Endodermal cell (in vitro differentiated cells): ENCODE measurements at regions not wholly inside any gene's neighbourhood (a gene's known extent, or its start where the extent isn't known, plus 50 kb on each side); places are given as distances from the start of the nearest gene placed in this dataset.

Experiments used
- DNase-seq: peaks from one replicate; pipeline ENCODE4 v3.0.0-alpha.2; 2017
- H3K27ac ChIP-seq: 2 replicates; pipeline ENCODE4 v1.5.1; 2013; ENCODE audit warnings: mild to moderate bottlenecking, low read depth, low read length, moderate library complexity
- H3K27me3 ChIP-seq: 2 replicates; pipeline ENCODE4 v1.6.1; 2013; ENCODE audit warnings: mild to moderate bottlenecking, low read length, moderate library complexity; ENCODE audit not compliant: insufficient read depth, control insufficient read depth, poor library complexity, severe bottlenecking
- H3K36me3 ChIP-seq: 2 replicates; pipeline ENCODE4 v1.7.0; 2013; ENCODE audit warnings: mild to moderate bottlenecking, low read length, moderate library complexity; ENCODE audit not compliant: control insufficient read depth, insufficient read depth
- H3K4me1 ChIP-seq: one replicate; pipeline ENCODE4 v1.7.0; 2013; ENCODE audit warnings: low read length; ENCODE audit not compliant: control insufficient read depth, insufficient read depth
- H3K4me3 ChIP-seq: 2 replicates; pipeline ENCODE4 v1.5.1; 2013; ENCODE audit warnings: mild to moderate bottlenecking, low read length, moderate library complexity
- H3K9ac ChIP-seq: 2 replicates; pipeline ENCODE4 v1.6.1; 2013; ENCODE audit warnings: mild to moderate bottlenecking, low read length, moderate library complexity; ENCODE audit not compliant: poor library complexity, severe bottlenecking; ENCODE audit errors: extremely low read depth
- H3K9me3 ChIP-seq: 2 replicates; pipeline ENCODE4 v1.6.1; 2013; ENCODE audit warnings: mild to moderate bottlenecking, low read length, moderate library complexity; ENCODE audit not compliant: control insufficient read depth
- H3K27ac Mint-ChIP-seq: 2 replicates; pipeline ENCODE4 v1.8.0; 2020; ENCODE audit warnings: mixed read lengths
- H3K27me3 Mint-ChIP-seq: 2 replicates; pipeline ENCODE4 v1.8.0; 2021; ENCODE audit warnings: mild to moderate bottlenecking, mixed read lengths; ENCODE audit not compliant: insufficient read depth
- H3K36me3 Mint-ChIP-seq: 2 replicates; pipeline ENCODE4 v1.8.0; 2020; ENCODE audit warnings: low read depth, mixed read lengths
- H3K4me1 Mint-ChIP-seq: 2 replicates; pipeline ENCODE4 v1.8.0; 2020; ENCODE audit warnings: mixed read lengths
- H3K4me3 Mint-ChIP-seq: 2 replicates; pipeline ENCODE4 v1.8.0; 2020; ENCODE audit warnings: mild to moderate bottlenecking, moderate library complexity, mixed read lengths
- H3K9me3 Mint-ChIP-seq: 2 replicates; pipeline ENCODE4 v1.8.0; 2020; ENCODE audit warnings: mild to moderate bottlenecking, mixed read lengths
- CTCF ChIP-seq: fragments of 200-600 bp; sonication (generic); conservative IDR thresholded peaks from 2 replicates; pipeline ENCODE4 v1.5.0; 2021; ENCODE audit warnings: antibody characterized with exemption, mild to moderate bottlenecking
- WGBS, 2 experiments: methylation state at CpG; one replicate each; pipeline versions ENCODE4 v1.1.5 to v1.1.7; 2013; ENCODE audit warnings: missing lambda C conversion rate in 2 of 2, mixed read lengths in 1 of 2; ENCODE audit not compliant: insufficient coverage in 1 of 2, insufficient read length in 1 of 2; 5-methylcytosine and 5-hydroxymethylcytosine counted together

GRCh38 chr7:3103614-3104398 is 60.1 kb upstream of the CARD11 start:
- Histone ChIP-seq H3K27ac (no peak overlapping the region), H3K4me3 (no peak overlapping the region), H3K9me3 (no peaks in the 10 kb centered on the region), H3K36me3 (no peaks in the 10 kb centered on the region), H3K9ac (no peak overlapping the region), H3K4me1 (no peaks in the 10 kb centered on the region), H3K27me3 (no peaks in the 10 kb centered on the region)
- TF ChIP-seq CTCF = no peak
- 91 to 97% methylated on average over 8 to 12 of the region's 12 CpGs for WGBS, 2 experiments
- DNase-seq = no peak
- Mint-ChIP-seq H3K27ac (no peak overlapping the region), H3K4me1 (no peaks in the 10 kb centered on the region), H3K4me3 (no peak overlapping the region), H3K9me3 (peaks cover 2% of the 10 kb centered on the region), H3K27me3 (peaks cover 4% of the 10 kb centered on the region), H3K36me3 (no peaks in the 10 kb centered on the region)

- Mint-ChIP-seq H3K27me3 (peaks cover 4% of the 10 kb centered on the region), H3K4me1 (no peaks in the 10 kb centered on the region), H3K4me3 (no peak overlapping the region), H3K36me3 (no peaks in the 10 kb centered on the region), H3K27ac (no peak overlapping the region), H3K9me3 (peaks cover 9% of the 10 kb centered on the region)
- H3K9me3 ChIP-seq = no peaks in the 10 kb centered on the region
- no peak overlapping the region for H3K27ac ChIP-seq
- no peak overlapping the region for H3K9ac ChIP-seq
- H3K4me1 ChIP-seq = no peaks in the 10 kb centered on the region
- H3K27me3 ChIP-seq = no peaks in the 10 kb centered on the region
- TF ChIP-seq CTCF = no peak
- H3K4me3 ChIP-seq = no peak overlapping the region
- no peak for DNase-seq
- H3K36me3 ChIP-seq = no peaks in the 10 kb centered on the region
Measured at GRCh38 chr7:3105856-3106255, 62.2 kb upstream of the CARD11 start.

GRCh38 chr7:3106361-3106826 is 62.7 kb upstream of the CARD11 start:
- no peaks in the 10 kb centered on the region for H3K4me1 ChIP-seq
- Mint-ChIP-seq H3K27me3 (peaks cover 4% of the 10 kb centered on the region), H3K9me3 (peaks cover 11% of the 10 kb centered on the region), H3K4me1 (no peaks in the 10 kb centered on the region), H3K27ac (no peak overlapping the region), H3K4me3 (no peak overlapping the region), H3K36me3 (no peaks in the 10 kb centered on the region)
- H3K36me3 ChIP-seq = no peaks in the 10 kb centered on the region
- no peak for TF ChIP-seq CTCF
- no peak overlapping the region for H3K4me3 ChIP-seq
- no peaks in the 10 kb centered on the region for H3K27me3 ChIP-seq
- WGBS, 2 experiments = 70 to 87% methylated on average over 2 of the region's 2 CpGs
- DNase-seq = no peak
- H3K9me3 ChIP-seq = no peaks in the 10 kb centered on the region
- no peak overlapping the region for H3K27ac ChIP-seq
- no peak overlapping the region for H3K9ac ChIP-seq
